K562 (cell line): ENCODE measurements at regions not wholly inside any gene's neighbourhood (a gene's known extent, or its start where the extent isn't known, plus 50 kb on each side); places are given as distances from the start of the nearest gene placed in this dataset.

Source experiments
- ATAC-seq: fragments of 200-7000 bp; cut with Tn5 transposase; 3 replicates; pipeline ENCODE4 v1.9.1; 2020; ENCODE audit warnings: moderate library complexity
- BruUV-seq: library from RNA; stranded (reverse); fragments of 400-500 nt; replicated peaks from 2 replicates; lab custom pipeline; 2021; lab: Mats Ljungman, UMichigan
- CTCF ChIA-PET: fragments of 300-600 bp; formaldehyde crosslinking; extraction: SDS; loops from one replicate; lab custom pipeline; 2021; ENCODE audit warnings: low intra/inter-chr PET ratio; lab: Yijun Ruan, JAX
- POLR2A ChIA-PET: fragments of 300-600, 350-650 bp; sonication (Branson Sonifier 250); formaldehyde crosslinking; extraction: SDS; loops from one replicate; lab custom pipeline; 2021; ENCODE audit warnings: antibody characterized with exemption, inconsistent platforms; lab: Yijun Ruan, JAX
- DNase-seq, 4 experiments: peaks; one replicate each; pipeline versions ENCODE4 v3.0.0 to v3.0.0-alpha.2; 2011 to 2018; ENCODE audit warnings: low spot score in 3 of 4, mixed read lengths in 3 of 4; ENCODE audit errors: extremely low read depth in 1 of 4
- FAIRE-seq: peaks from 2 replicates; lab custom pipeline; 2011; peaks lifted over from hg19 to GRCh38; lab: Jason Lieb, UNC
- H2AFZ ChIP-seq: 2 replicates; pipeline ENCODE4 v1.6.0; 2011; ENCODE audit warnings: low read depth, low read length, control low read depth, inconsistent platforms
- H3K27ac ChIP-seq: fragments of 200-600 bp; 3 replicates; pipeline ENCODE4 v1.8.0; 2011; ENCODE audit warnings: low read depth, mild to moderate bottlenecking, control low read depth, inconsistent platforms, low read length, moderate library complexity, mixed read lengths; ENCODE audit errors: extremely low read depth
- H3K27me3 ChIP-seq, 2 experiments: fragments of 300-600 bp in 1 of 2; 2 replicates in 1 of 2; 3 replicates in 1 of 2; pipeline versions ENCODE4 v1.6.0 to v1.8.0; 2011; ENCODE audit warnings: inconsistent platforms in 2 of 2, low read length in 2 of 2, mild to moderate bottlenecking in 1 of 2, mixed read lengths in 1 of 2, moderate library complexity in 1 of 2; ENCODE audit not compliant: control insufficient read depth in 2 of 2, insufficient read depth in 2 of 2
- H3K36me3 ChIP-seq: fragments of 300-600 bp; 3 replicates; pipeline ENCODE4 v1.8.0; 2011; ENCODE audit warnings: mild to moderate bottlenecking, low read length, inconsistent platforms; ENCODE audit not compliant: control insufficient read depth, insufficient read depth
- H3K4me1 ChIP-seq, 2 experiments: fragments of 200-600 bp in 1 of 2; replicated peaks in 1 of 2; 2 replicates in 1 of 2; 3 replicates in 1 of 2; pipeline versions ENCODE4 v1.5.1 to v1.8.0; 2011; ENCODE audit warnings: inconsistent platforms in 2 of 2, low read length in 2 of 2, mild to moderate bottlenecking in 1 of 2, mixed read lengths in 1 of 2, moderate library complexity in 1 of 2; ENCODE audit not compliant: control insufficient read depth in 2 of 2, insufficient read depth in 2 of 2
- H3K4me2 ChIP-seq: 2 replicates; pipeline ENCODE4 v1.6.1; 2011; ENCODE audit warnings: low read length, control low read depth, inconsistent platforms, mixed read lengths; ENCODE audit not compliant: insufficient read depth
- H3K4me3 ChIP-seq: fragments of 200-600 bp; sonication (generic), shearing (Covaris generic); 2 replicates; pipeline ENCODE4 v1.5.1; 2016; ENCODE audit warnings: control low read depth, inconsistent platforms
- H3K79me2 ChIP-seq: fragments of 200-600 bp; 3 replicates; pipeline ENCODE4 v1.8.0; 2011; ENCODE audit warnings: low read length, inconsistent platforms; ENCODE audit not compliant: control insufficient read depth, insufficient read depth
- H3K9ac ChIP-seq, 2 experiments: 2 replicates each; pipeline versions ENCODE4 v1.6.0 to v1.6.1; 2011; ENCODE audit warnings: low read depth in 2 of 2, low read length in 2 of 2, control low read depth in 1 of 2, inconsistent platforms in 1 of 2, mild to moderate bottlenecking in 1 of 2, mixed read lengths in 1 of 2; ENCODE audit not compliant: insufficient read depth in 1 of 2
- H3K9me1 ChIP-seq: one replicate; pipeline ENCODE4 v1.6.0; 2011; ENCODE audit warnings: inconsistent platforms, mild to moderate bottlenecking, low read length, moderate library complexity; ENCODE audit not compliant: control insufficient read depth, insufficient read depth
- H3K9me3 ChIP-seq: replicated peaks from 2 replicates; pipeline ENCODE4 v1.5.1; 2011; ENCODE audit warnings: low read depth, low read length, inconsistent platforms; ENCODE audit not compliant: control insufficient read depth, insufficient read depth
- H4K20me1 ChIP-seq: replicated peaks from 2 replicates; pipeline ENCODE4 v1.6.1; 2011; ENCODE audit warnings: low read length, inconsistent platforms, mixed read lengths; ENCODE audit not compliant: control insufficient read depth, insufficient read depth
- CEBPG ChIP-seq, 3 experiments: fragments of 200-800 bp in 1 of 3; sonication (Bioruptor generic) in 1 of 3; sonication (generic) in 1 of 3; formaldehyde crosslinking in 1 of 3; IDR thresholded peaks in 2 of 3; conservative IDR thresholded peaks in 1 of 3; 2 replicates each; pipeline versions ENCODE4 v1.6.1 to v1.8.0; 2016 to 2022; ENCODE audit warnings: missing compliant biosample characterization in 2 of 3, missing genetic modification characterization in 2 of 3, mild to moderate bottlenecking in 1 of 3, missing genetic modification reagents in 1 of 3
- E2F5 ChIP-seq: sonication (generic); formaldehyde crosslinking; IDR thresholded peaks from 2 replicates; pipeline ENCODE4 v1.8.0; 2022; ENCODE audit warnings: mild to moderate bottlenecking, missing genetic modification reagents
- FOXA1 ChIP-seq: fragments of 450-650 bp; IDR thresholded peaks from 2 replicates; pipeline ENCODE4 v1.6.1; 2016; ENCODE audit warnings: mild to moderate bottlenecking, borderline replicate concordance
- GABPA ChIP-seq: fragments of 200-800 bp; sonication (Bioruptor generic); conservative IDR thresholded peaks from 2 replicates; pipeline ENCODE4 v1.6.1; 2016; ENCODE audit warnings: low read depth, missing genetic modification characterization, missing compliant biosample characterization
- HDAC3 ChIP-seq: fragments of 450-650 bp; IDR thresholded peaks from 2 replicates; pipeline ENCODE4 v1.6.1; 2018; ENCODE audit warnings: borderline replicate concordance, mild to moderate bottlenecking, moderate library complexity; ENCODE audit not compliant: partially characterized antibody
- NR2C2 ChIP-seq, 2 experiments: fragments of 200-800 bp in 1 of 2; sonication (Bioruptor generic) in 1 of 2; sonication (generic) in 1 of 2; formaldehyde crosslinking in 1 of 2; IDR thresholded peaks; 2 replicates each; pipeline versions ENCODE4 v1.6.1 to v1.8.0; 2016 to 2022; ENCODE audit warnings: mild to moderate bottlenecking in 1 of 2, missing compliant biosample characterization in 1 of 2, missing genetic modification characterization in 1 of 2, missing genetic modification reagents in 1 of 2
- NR4A1 ChIP-seq, 2 experiments: fragments of 250-450 bp in 1 of 2; fragments of 450-650 bp in 1 of 2; sonication (Bioruptor Pico) in 1 of 2; IDR thresholded peaks; 2 replicates each; pipeline versions ENCODE4 v1.4.0 to v1.6.1; 2016 to 2020; ENCODE audit warnings: mild to moderate bottlenecking in 2 of 2, missing compliant biosample characterization in 1 of 2, missing genetic modification characterization in 1 of 2, moderate library complexity in 1 of 2
- PTRF ChIP-seq: fragments of 450-650 bp; IDR thresholded peaks from 2 replicates; pipeline ENCODE4 v1.6.1; 2016; ENCODE audit warnings: mild to moderate bottlenecking, missing genetic modification characterization, missing compliant biosample characterization
- RNF2 ChIP-seq: sonication (generic); IDR thresholded peaks from 2 replicates; pipeline ENCODE4 v1.6.1; 2016
- SRSF3 ChIP-seq: fragments of 200-400 bp; formaldehyde crosslinking; IDR thresholded peaks from 2 replicates; pipeline ENCODE4 v1.6.1; 2016; ENCODE audit warnings: mild to moderate bottlenecking, low read length, moderate library complexity; ENCODE audit not compliant: insufficient read depth
- ZNF174 ChIP-seq: fragments of 250-450 bp; sonication (Bioruptor Pico); IDR thresholded peaks from 2 replicates; pipeline ENCODE4 v1.4.0; 2020; ENCODE audit warnings: mild to moderate bottlenecking
- WGBS: fragments of 100-300 bp; shearing (Covaris generic); methylation state at CpG from one replicate; pipeline ENCODE4 v1.1.6; 2016; ENCODE audit warnings: low coverage, mixed read lengths; ENCODE audit not compliant: insufficient coverage; ENCODE audit errors: missing lambda C conversion rate; 5-methylcytosine and 5-hydroxymethylcytosine counted together
- in situ Hi-C: fragments of 300-500 bp; cut with MboI; formaldehyde crosslinking; loops from 4 replicates; pipeline ENCODE4 v1.15.0; 2018; ENCODE audit warnings: inconsistent platforms, mixed read lengths
- intact Hi-C: fragments of 100-400 bp; cut with micrococcal nuclease; formaldehyde crosslinking; loops from 2 replicates; pipeline ENCODE4 v1.14.2; 2022
- TF ChIP-seq, protein P1 (sequence below), 2 experiments: fragments of 450-650 bp in 1 of 2; sonication (generic) in 1 of 2; formaldehyde crosslinking in 1 of 2; IDR thresholded peaks; 2 replicates each; pipeline versions ENCODE4 v1.7.1 to v1.9.0; 2016 to 2022; ENCODE audit warnings: inconsistent platforms in 1 of 2, mild to moderate bottlenecking in 1 of 2, missing genetic modification reagents in 1 of 2

DNA sequence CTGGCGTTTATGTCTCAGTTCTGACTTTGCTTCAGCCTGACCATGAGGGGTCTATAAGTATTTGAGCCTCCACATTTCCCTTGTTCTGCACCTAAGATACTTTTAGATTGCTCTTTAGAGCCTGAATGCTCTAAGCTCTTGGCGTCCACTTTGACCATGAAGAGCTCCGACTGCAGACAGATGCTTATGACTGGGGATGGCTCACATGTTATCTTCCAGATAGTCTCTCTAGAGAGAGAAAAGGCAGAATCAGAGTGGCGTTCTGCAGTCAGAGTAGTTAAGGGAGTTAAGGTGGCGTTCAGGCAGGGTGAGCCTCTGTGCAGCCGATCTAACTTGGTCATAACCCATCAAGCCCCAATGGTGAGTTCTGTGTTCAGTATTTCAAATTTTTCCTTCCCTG, 487.9 kb upstream of the NR2F2 start:
- ChIA-PET CTCF (no interaction called here), POLR2A (interaction anchor here (0.6 to 1.0 kb wide), 4 partner anchors 14 to 560 kb away, joined by 3 read pairs; no protein-coding TSS in a partner anchor)
- H3K4me3 ChIP-seq: no peak overlapping the region
- WGBS: 68% methylated on average over 6 of the region's 6 CpGs
- no peak overlapping the region for H3K27ac ChIP-seq
- intact Hi-C loops: no loop called here
- peaks cover 0 to 5% of the 10 kb centered on the region in 2 experiments; a peak in 2 of 5 replicates for H3K4me1 ChIP-seq
- DNase-seq: no peak
- H3K79me2 ChIP-seq: no peaks in the 10 kb centered on the region
- H3K9me1 ChIP-seq: no peaks in the 10 kb centered on the region
- no TSS peak for BruUV-seq
- in situ Hi-C loops: no loop called here
- H3K9me3 ChIP-seq: no peaks in the 10 kb centered on the region
- no peak overlapping the region for H3K4me2 ChIP-seq
- no peaks in the 10 kb centered on the region for H3K36me3 ChIP-seq
- H4K20me1 ChIP-seq: no peaks in the 10 kb centered on the region
- no peak overlapping the region for H3K9ac ChIP-seq
- no peak for ATAC-seq
- no peak for FAIRE-seq
- H2AFZ ChIP-seq: no peak overlapping the region
- H3K27me3 ChIP-seq: no peaks in the 10 kb centered on the region
- TF ChIP-seq, protein P1, sequence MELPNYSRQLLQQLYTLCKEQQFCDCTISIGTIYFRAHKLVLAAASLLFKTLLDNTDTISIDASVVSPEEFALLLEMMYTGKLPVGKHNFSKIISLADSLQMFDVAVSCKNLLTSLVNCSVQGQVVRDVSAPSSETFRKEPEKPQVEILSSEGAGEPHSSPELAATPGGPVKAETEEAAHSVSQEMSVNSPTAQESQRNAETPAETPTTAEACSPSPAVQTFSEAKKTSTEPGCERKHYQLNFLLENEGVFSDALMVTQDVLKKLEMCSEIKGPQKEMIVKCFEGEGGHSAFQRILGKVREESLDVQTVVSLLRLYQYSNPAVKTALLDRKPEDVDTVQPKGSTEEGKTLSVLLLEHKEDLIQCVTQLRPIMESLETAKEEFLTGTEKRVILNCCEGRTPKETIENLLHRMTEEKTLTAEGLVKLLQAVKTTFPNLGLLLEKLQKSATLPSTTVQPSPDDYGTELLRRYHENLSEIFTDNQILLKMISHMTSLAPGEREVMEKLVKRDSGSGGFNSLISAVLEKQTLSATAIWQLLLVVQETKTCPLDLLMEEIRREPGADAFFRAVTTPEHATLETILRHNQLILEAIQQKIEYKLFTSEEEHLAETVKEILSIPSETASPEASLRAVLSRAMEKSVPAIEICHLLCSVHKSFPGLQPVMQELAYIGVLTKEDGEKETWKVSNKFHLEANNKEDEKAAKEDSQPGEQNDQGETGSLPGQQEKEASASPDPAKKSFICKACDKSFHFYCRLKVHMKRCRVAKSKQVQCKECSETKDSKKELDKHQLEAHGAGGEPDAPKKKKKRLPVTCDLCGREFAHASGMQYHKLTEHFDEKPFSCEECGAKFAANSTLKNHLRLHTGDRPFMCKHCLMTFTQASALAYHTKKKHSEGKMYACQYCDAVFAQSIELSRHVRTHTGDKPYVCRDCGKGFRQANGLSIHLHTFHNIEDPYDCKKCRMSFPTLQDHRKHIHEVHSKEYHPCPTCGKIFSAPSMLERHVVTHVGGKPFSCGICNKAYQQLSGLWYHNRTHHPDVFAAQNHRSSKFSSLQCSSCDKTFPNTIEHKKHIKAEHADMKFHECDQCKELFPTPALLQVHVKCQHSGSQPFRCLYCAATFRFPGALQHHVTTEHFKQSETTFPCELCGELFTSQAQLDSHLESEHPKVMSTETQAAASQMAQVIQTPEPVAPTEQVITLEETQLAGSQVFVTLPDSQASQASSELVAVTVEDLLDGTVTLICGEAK (IDR thresholded peaks at IDR 0.05): no peak
- TF ChIP-seq, protein P1 (CRISPR knock-in tag; IDR thresholded peaks at IDR 0.05): no peak
- TF ChIP-seq E2F5 (CRISPR knock-in tag) (no peak), HDAC3 (no peak), RNF2 (no peak), SRSF3 (no peak), FOXA1 (no peak), GABPA (tag) (no peak), PTRF (tag) (no peak), ZNF174 (CRISPR knock-in tag) (no peak), NR4A1 (CRISPR knock-in tag; IDR thresholded peaks at IDR 0.05) (no peak), NR4A1 (tag; IDR thresholded peaks at IDR 0.05) (no peak), NR2C2 (CRISPR knock-in tag; IDR thresholded peaks at IDR 0.05) (no peak), NR2C2 (tag; IDR thresholded peaks at IDR 0.05) (no peak), CEBPG (CRISPR knock-in tag; IDR thresholded peaks at IDR 0.05) (no peak), CEBPG (tag; conservative IDR thresholded peaks at IDR 0.05 in 1 of 2, IDR thresholded peaks at IDR 0.05 in 1 of 2) (no peak)
